Jurkat, Clone E6-1 (cell line): ENCODE measurements at regions not wholly inside any gene's neighbourhood (a gene's known extent, or its start where the extent isn't known, plus 50 kb on each side); places are given as distances from the start of the nearest gene placed in this dataset.

Experiments used
- DNase-seq: peaks from one replicate; pipeline ENCODE4 v3.0.0-alpha.2; 2011; ENCODE audit warnings: low read depth, low spot score
- H3K4me3 ChIP-seq: 2 replicates; pipeline ENCODE4 v1.5.1; 2011; ENCODE audit warnings: mild to moderate bottlenecking, low read length, control low read depth, moderate library complexity

DNA sequence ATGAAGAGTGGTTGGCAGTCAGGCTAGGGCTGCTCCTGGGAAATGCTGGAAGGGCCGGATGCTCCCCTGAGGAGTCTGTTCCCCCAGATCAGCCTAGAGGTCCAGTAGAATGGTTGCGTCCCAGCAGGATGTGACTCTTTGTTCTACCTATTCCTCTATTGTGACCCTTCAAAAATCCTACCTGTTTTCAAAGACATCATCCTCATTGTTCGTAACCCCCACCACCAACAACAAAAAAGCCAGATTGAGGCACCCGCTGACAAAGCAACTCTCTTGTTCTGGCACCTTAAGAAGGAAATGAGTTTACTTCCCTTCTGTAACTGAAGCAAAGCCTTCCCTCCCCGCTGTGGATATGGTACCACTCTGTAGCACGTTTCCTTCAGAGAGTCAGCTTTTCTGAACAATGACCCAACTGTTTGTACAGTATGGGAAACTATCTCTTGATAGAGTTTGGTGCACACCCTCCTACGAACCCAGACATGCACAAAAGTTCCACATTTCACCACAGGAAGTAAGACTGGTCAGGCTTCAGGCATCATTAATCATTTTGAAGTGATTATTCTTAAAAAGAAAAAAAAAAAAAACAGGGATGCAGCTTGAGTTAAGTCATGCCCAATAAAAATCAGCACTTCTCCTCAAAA is 207.2 kb downstream of the ENC1 start:
- H3K4me3 ChIP-seq = no peak overlapping the region
- peak; percentile 17 for DNase-seq

GRCh38 chr5:74432721-74433120 is 207.8 kb downstream of the ENC1 start:
- no peak overlapping the region for H3K4me3 ChIP-seq
- no peak for DNase-seq

- H3K4me3 ChIP-seq = no peak overlapping the region
- DNase-seq = no peak
Measured at GRCh38 chr5:74432216-74432615, 208.3 kb downstream of the ENC1 start.

DNA sequence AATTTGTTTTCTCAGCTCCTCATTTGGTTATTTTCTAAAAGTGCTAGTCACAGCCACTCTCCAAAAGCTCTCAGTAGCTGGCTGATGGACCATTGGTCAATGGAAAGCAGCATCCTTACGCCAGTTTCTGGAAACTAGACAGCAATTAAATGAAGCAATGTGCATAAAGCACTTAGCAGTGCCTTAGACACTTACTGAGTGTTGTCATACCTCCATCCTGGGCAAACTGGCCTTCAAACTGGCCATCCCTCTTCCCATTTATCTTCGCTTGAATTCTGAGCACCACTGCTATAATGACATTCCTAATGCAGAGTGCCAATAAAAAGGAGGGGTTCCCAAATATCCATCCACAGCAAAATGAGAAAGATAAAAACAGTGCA is 209.2 kb downstream of the ENC1 start:
- H3K4me3 ChIP-seq = no peak overlapping the region
- no peak for DNase-seq

DNA sequence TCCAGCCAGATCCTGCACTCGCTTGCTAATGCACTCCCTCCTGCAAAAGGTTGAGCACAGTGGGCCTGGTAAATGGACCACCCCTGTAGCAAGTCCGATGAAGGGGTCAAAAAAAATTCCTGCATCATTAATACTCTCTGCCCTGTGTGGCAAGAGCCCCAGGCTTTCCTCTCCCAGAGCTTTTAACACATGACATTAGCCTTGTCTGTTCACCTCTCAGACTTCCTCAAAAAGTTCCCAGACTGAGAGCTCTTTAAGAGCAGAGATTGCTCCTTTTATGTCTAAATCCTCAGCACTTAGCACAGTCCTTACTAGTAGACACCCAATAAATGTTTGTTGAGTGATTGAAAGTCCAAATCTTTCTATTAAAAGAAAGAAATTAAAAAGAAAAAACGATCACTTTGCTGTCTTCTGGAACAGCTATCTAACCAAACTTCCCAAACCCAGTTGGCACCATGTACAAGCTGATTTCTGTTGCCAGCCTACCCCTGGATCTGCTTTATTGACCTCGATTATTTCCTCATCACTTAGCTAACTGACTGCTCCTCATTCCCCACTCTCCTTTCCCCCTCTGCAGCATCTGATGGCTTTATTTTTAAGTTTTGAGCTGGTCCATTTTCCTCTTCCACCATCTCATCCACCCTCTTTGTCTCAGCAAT is 209.8 kb downstream of the ENC1 start:
- no peak overlapping the region for H3K4me3 ChIP-seq
- DNase-seq = no peak

DNA sequence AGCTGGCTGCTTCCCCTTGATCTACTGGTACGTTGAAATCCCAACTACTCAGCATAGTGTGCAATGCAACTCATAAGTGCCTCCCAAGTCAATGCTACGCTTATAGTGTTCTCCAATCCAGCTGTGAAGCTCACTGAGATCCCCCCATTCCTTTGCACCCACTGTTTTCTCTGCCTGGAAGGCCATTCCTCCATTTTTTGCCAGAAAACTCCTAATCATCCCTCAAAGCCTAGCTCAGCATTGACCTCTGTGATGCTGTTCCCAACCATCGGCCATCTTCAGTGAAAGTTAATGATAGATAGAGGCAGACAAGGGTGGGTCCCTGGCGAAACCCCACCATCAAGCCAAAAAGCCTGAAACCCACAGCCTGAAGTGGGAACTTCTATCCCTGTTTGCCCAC is 211.0 kb downstream of the ENC1 start:
- H3K4me3 ChIP-seq = no peak overlapping the region
- no peak for DNase-seq

DNA sequence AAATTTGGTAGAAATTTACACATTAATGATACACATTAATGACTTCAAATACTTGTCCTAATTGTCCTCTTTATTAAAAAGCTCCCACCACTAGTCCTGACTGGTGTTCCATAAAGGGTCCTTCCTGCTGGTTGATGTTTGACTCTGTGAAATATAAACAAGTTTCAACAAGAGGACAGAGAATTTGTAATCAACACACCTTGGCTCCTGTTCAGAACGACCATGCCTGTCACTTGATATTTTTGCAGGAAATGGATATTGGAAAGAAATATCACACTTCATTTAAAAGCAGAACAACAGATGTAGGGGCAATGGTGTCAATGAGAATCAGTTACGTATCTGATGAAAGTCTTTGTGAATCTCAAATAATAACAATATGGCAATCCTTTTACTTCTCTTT is 211.7 kb downstream of the ENC1 start:
- no peak for DNase-seq
- no peak overlapping the region for H3K4me3 ChIP-seq

DNA sequence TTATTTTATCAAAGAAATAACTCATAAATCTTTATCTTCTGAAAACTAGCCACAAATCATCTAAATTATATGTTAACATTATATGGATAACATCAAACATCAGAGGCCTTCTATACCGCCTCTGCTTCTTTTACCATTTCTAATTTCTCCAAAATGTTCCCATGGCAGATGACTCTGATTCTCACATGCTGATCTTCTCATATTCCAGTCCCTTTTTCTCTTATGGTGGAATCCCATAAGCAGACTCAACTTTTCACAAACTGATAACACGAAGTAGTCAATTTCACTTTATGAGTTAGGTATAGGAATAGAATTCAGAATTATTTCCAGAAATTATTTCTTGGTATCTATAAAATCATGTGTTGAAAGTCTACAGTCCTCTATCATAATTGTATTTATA is 212.3 kb downstream of the ENC1 start:
- DNase-seq = no peak
- H3K4me3 ChIP-seq = no peak overlapping the region

- no peak for DNase-seq
- H3K4me3 ChIP-seq = no peak overlapping the region
Measured at GRCh38 chr5:74426506-74426905, 214.0 kb downstream of the ENC1 start.

- no peak for DNase-seq
- no peak overlapping the region for H3K4me3 ChIP-seq
Measured at GRCh38 chr5:74424162-74424868, 216.2 kb downstream of the ENC1 start.

GRCh38 chr5:74423383-74423782 is 217.1 kb downstream of the ENC1 start:
- no peak overlapping the region for H3K4me3 ChIP-seq
- DNase-seq = no peak

GRCh38 chr5:74422671-74423070 is 217.9 kb downstream of the ENC1 start:
- DNase-seq = peak; percentile 27
- H3K4me3 ChIP-seq = no peak overlapping the region

DNA sequence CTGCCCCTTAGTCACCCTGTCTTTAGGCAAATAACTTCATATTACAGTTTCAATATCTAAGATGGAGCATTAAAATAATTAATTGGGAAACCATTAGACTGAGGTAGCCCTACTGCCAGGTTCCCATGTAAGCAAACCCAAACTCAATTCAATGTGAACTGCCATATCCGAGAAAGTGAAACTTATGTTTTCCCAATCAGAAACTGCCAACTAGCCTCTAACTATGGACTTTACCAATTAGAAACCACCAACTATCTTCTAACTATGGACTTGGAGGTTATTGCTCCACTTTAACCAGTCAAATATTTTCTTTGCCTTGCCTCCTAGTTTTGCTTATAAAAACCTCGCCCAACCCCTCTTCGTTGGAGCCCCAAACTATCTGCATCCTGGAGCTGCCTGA is 218.5 kb downstream of the ENC1 start:
- no peak for DNase-seq
- no peak overlapping the region for H3K4me3 ChIP-seq

GRCh38 chr5:74421377-74421776 is 219.2 kb downstream of the ENC1 start:
- DNase-seq = no peak
- no peak overlapping the region for H3K4me3 ChIP-seq

DNA sequence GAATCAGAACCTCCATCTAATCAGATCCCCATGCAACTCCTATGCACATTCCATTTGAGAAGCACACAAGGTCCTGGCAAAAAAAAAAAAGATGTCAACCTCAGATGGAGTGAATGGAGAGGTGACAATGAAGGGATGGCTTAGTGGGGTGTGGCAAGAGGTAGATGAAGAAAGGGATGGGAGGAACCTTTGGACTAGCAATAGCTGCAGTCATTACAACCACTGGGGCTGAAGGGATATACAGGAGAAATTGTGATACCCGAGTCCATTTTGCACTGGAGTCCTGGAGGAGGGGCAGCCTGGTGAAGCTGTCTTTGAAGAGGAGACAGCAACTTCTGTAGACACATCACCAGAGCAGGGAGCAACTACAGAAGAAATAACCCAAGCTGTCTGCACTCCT is 219.6 kb downstream of the ENC1 start:
- H3K4me3 ChIP-seq = no peak overlapping the region
- DNase-seq = no peak

GRCh38 chr5:74420220-74420619 is 220.3 kb downstream of the ENC1 start:
- no peak for DNase-seq
- H3K4me3 ChIP-seq = no peak overlapping the region

DNA sequence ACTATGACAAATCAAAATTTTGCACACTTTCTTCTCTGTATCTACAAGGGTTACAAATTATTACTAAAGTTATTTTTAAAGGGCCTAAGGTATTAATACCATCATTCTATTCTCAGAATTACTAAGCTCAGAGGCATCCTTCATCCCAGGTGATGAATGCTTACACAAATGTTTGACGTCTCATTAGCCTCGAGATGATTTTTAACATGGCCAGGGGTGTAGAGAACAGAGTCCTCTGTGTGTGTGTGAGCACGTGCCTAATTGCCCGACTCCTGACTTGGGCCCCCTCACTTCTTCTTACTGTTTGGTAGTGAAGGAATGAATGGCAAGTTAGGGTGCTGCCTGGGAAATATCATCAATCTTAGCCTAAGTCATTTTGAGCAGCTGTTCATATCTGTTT is 221.1 kb downstream of the ENC1 start:
- no peak for DNase-seq
- H3K4me3 ChIP-seq = no peak overlapping the region

DNA sequence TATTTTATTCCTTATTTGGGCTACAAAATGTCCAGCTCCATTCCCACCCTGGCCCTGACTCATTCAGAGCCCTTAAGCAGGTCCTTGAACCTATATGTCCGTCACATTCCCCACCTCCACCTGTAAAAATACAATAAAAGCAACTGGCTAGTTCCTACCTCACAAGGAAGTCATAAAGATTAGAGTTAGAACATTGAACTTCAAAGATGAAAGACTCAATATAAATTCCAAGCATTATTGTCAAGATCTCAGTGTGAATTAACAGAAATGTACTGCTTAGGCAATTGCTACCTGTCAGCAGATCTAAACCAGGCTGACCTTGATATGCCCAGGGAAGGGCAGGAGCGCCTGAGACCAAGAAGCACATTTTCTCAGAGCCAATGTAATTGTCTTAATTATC is 221.8 kb downstream of the ENC1 start:
- DNase-seq = no peak
- H3K4me3 ChIP-seq = no peak overlapping the region

DNA sequence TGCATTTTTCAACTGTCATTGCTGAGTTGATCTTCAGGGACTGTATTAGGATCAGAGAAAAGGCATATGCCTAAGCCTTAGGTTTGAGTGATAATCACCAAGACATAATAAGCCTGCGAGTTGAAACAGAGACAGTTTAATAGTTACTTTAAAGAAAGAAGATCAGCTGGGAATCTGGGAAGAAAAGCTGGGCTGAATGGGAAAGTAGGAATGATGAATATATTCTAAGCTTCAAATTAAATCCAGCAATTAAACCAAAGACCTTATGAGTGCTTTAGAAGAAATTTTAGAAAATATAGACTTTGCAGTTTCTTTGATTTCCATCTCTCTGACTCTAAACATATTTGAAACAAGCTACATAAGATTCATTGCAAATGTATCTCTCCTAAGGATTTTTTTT is 222.3 kb downstream of the ENC1 start:
- no peak overlapping the region for H3K4me3 ChIP-seq
- DNase-seq = no peak

GRCh38 chr5:74415695-74416102 is 224.8 kb downstream of the ENC1 start:
- no peak overlapping the region for H3K4me3 ChIP-seq
- no peak for DNase-seq

- DNase-seq = no peak
- no peak overlapping the region for H3K4me3 ChIP-seq
Measured at GRCh38 chr5:74414228-74414627, 226.3 kb downstream of the ENC1 start.
